EH (cell line): ENCODE measurements at regions not wholly inside any gene's neighbourhood (a gene's known extent, or its start where the extent isn't known, plus 50 kb on each side); places are given as distances from the start of the nearest gene placed in this dataset.

Experiments
- DNase-seq: peaks from one replicate; pipeline ENCODE4 v3.0.0-alpha.2; 2015; ENCODE audit warnings: low read depth

DNA sequence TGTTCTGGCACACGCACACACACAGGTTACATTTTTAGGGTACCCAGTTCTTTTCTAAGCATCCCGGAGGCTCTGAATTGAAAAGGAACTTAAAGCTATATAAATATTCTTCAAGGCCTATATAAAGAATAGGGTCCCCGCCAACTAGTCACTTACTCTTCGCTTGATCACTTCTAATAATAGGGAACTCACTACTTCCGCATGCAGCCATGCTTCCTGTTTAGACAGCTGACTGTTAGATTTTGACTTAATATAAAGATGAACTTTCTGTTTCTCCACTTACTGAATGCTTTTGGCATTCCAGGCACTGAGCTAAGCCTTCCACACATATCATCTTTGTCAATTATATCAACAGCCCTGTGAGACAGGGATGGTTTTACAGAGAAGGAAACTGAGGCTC is 259.6 kb downstream of the TSHZ3 start:
- DNase-seq = no peak

DNA sequence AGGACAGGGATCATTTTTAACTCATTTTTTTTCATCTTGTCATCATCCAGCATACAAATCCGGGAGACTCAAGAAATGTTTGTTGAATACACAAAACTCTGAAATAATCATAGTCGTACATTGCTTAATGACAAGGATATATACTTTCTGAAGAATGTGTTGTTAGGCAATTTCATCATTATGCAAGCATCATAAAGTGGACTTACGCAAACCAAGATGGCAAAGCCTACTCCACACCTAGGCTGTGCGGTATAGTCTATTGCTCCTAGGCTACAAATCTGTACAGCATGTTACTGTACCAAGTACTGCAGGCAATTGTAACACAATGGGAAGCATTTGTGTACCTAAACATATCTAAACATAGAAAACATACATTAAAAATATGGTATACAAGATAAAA is 264.1 kb downstream of the TSHZ3 start:
- no peak for DNase-seq

DNA sequence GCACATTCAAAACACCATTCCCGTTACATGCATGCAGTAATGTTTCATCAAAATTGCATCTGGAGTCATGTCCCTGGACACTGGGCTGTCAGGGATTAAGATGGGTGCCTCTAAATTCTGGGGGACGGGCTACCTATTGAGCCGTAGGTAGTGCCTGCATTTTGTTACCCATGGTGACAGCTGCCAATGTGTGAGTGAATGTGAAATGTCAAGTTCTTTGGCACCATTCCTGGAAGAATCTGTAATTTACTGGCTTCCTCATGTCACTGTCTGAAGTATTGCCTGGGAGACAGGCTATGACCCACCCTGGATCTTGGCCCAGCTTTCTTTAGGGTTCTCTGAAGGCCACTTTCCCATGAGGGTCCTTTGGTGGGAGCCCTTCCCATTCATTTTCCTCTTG is 266.1 kb downstream of the TSHZ3 start:
- no peak for DNase-seq

DNA sequence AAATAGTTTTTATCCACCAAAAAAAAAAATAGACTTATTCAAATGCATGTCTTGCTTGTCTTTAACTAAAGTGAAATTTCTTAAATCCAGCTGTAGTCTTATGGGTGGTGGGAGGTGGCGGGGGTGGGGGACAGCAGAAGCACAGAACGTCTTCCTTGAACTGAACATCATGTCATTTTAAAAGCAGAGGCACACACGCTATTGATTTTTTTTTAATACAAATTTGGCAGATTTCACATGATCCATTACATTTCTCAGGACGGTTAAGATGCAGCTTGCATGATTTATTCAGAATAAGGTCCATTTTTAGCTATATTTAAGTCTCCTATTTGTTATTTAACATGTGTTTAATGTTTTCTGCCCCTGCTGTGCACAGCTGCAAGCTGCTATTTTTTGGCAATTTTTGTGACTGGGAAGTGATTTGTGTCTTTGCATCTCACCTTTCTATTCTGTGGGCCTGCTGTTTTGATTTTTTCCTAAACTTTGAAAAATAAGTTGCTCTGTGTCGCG is 274.0 kb downstream of the TSHZ3 start:
- DNase-seq = no peak

DNA sequence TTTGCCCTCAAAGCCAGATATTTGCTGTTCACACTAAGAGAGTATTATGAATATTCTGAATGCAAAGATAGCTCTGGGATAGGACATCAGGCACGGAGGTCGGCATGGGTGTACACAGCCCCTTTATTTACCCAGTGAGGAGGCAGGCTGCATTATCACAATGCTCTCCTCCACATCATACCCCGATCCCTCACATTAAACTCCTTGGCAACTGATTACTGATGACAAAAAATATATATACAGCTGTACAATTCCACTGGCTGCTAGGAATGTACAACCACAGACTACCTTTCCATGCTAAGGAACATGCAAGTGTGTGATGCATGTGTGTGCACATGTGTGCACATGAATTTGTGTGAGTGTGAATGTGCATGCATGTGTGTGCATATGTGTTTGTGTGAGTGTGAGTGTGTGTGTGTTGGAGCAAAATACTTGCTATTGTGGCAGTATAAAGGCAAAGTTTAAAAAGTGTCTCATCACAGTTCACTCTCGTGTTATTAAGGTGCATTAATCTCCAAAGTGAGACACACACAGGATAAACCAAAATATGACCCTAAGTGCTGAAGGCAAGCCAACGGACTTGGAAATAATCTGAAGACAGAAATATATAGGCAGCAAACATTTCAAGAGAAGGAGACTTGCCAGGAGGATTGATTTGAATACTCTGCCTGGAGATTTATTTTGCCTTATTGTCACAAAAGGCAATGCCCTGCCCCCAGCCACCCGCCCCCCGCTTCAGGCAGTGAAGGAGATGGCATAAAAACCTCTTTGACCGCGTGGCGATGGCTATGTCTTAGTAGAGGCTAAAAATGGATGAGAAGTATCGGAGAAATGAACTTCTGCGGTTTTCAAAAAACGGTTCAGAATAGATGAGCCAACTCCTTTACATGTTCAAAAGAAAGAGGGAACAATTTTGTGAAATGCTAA is 274.8 kb downstream of the TSHZ3 start:
- DNase-seq = no peak

DNA sequence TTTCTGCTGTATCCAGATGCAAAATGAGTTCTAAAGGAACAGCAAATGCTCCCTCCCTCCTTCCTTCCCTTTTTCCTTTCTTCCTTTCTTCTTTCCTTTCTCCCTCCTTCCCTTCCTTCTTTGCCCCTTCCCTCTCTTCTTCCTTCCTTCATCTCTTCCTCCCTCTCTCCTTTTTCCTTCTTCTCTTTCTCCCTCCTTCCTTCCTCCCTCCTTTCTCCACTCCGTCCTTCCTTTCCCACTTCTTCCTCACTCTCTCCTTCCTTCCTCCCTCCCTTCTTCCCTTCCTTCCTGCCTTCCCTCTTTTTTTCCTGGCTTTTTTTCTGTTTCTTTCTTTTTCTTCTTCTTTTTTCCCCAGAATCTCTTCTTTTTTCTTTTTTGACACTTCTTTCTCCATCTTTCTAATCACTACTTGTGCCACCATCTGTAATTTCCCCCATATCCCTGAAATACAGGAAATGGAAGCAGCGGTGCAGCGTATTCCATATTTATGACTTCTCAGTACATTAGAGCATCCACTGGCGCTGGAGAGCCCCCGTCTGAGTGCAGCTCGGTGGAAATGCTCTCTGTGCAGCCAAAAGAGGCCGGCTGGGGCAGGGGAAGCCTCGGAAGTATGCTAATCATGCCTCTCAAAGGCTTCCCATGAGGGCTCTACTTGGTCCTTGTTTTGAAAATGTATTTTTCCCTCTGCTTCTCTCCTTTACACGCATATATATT is 275.6 kb downstream of the TSHZ3 start:
- DNase-seq = no peak

DNA sequence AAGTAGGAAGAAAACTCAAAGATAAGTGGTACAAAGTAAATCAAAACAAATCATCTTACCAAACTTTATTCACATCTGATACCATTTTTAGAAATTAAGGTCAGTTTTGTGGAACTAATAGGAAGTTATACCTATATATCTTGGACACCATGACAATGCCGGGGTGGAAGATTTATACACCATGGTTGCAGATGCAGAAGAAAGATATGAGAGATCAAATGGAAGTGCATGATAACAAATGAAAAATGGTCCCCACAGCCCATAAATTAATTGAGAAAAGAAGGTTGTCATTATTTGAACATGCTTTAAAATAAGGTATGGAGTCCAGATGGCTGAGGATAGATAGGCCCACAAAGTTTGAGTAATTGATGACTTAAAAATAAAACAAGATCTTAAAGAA is 276.8 kb downstream of the TSHZ3 start:
- DNase-seq = no peak

DNA sequence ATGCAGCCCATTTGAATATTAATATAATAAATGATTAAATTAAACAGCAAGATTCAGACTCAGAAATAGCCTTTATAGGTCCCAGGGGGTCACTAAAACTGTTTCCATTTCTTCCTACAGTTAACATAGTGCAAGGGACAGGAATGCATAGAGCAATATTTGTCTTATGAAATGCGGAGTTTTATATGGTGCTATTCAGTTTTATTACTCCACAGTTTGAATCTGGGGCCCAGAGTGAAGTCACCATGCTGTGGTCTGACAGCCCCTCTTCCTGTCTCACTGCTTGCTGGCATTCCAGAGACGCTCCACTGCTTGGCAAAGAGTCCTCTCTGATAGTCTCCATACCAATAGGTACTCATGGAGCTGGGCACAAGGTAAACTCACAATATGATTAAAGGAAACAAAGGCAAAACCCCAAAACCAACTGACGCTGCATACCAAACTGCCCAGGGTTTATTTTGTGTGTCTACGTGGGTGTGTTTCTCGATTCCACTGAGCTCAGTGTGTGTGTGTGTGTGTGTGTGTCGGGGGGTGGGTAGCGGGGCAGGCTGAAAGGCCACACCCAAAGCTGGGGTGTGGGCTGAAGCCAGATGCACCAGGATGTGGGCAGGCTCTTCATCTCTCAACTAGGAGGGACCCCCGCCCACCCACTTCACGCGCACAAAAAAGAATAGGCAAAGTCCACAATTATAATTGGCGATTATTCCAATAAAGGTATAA is 277.9 kb downstream of the TSHZ3 start:
- DNase-seq = peak; percentile 7

DNA sequence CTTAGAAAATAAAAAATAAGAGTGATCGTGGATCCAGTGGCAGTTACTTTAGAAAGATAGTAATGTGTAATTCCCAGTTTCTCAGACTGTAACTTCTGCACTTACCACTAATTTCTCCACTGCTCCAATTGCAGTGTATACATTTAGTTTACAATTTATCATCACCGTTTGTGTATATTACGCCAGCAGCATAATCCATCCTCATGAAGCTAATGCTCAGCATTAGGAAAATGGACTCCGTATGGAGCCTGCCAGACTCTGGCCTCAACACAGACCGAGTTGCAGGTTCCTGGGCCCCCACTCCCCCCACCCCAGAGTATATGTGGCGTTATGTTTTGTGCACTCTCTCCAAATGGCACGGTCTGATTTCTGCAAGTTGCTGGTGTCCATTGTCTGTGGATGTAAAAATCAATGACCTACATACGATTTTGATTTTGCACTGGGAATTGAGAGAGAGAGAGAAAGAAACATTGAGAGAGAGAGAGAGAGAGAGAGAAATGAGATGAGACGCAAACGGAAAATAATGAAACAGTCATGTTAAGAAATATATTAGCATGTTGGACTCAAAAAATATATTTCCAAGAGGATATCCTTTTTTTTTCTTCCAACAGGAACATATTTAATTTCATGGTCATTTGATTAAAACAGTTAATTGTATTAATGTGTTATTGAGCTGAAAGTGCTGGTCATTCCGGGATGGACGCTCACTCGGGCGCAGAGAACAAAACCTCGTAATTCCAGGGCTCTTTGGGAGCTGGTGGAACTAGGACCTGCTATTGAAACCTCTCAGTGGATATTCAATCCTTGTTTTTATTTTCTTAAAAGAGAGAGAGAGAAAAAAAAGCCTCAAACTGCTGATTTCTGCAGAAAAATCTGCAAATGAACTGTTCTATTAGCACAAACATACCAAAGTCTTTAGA is 278.8 kb downstream of the TSHZ3 start:
- DNase-seq = no peak

DNA sequence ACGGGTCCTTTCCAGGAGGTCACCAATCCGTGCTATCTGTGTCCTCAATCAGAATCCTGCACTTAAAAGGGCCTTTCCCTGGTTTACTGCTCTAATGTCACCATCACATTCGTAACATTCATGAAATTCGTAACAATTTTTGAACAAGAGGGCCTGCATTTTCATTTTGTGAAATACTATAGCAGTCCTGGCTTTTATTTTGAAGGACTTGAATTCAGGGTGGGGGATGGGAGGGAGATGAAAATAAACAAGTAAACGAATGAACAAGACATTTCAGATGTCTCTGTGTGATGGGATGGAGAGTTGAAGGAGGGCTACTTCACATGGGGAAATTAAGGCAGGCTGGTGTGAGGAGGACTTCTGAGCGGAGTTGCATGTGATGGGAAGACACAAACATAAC is 281.0 kb downstream of the TSHZ3 start:
- no peak for DNase-seq

DNA sequence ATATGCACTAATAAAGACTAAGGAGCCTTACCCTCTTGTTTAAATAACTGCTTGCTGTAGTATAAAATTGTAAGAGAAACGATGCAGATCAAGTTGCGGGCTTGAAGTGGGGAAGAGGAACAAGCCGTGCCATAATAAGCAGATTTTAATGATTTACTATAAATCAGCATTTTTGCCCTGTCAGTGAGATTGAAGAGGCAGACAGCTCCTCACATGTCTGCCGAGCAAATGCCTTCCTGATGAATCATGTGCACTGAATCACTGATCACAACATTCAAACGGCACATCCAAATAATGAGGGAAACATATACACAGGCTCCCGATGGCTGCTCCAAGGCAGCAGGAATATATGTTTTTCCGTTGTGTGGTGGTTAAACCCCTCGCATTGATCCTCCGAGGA is 282.9 kb downstream of the TSHZ3 start:
- peak; percentile 86 for DNase-seq

DNA sequence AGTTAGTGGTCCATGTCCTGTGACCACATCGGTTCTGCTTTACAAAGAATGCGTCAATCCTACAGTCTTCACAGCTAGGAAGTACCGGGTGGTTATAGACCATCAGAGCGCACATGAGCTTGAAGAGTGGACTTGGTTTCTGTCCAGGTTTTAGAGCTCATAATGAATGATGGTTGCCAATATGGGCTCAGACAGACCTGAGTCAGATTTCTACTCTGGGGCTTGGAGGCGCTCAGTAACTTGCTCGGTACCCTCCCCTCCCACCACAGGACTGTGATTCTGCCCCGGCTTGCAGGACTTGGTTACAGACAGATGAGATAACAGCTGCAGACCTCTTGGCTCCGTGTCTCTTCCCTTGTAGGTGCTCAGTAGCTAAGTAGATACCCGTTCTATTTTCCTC is 284.7 kb downstream of the TSHZ3 start:
- no peak for DNase-seq

DNA sequence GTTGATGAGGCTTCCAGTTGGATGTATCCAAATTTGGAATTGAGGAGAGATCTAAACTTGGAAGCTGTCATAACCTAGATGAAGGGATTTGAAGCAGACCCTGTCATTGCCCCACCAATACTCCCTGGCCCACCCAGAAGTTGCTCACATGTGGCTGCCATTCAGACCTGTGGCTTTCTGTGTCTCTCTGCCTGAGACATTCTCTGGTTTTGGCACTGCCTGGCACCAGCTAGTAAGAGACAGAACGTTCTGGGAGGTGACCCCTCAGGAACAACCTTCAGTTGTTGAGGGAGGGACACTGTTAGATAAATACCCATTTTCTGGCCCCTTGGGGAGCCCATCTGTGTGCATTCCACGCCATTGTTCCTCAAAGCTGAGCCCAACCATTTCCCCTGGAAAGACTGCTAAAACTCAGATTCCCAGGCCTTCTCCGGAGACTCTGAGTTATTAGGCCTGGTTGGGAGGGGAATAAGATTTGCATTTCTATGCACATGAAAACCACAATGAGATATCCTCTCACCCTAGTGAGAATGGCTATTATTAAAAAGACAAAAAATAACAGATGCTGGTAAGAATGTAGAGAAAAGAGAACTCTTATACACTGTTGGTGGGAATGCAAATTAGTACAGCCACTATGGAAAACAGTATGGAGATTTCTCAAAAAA is 290.4 kb downstream of the TSHZ3 start:
- DNase-seq = no peak

DNA sequence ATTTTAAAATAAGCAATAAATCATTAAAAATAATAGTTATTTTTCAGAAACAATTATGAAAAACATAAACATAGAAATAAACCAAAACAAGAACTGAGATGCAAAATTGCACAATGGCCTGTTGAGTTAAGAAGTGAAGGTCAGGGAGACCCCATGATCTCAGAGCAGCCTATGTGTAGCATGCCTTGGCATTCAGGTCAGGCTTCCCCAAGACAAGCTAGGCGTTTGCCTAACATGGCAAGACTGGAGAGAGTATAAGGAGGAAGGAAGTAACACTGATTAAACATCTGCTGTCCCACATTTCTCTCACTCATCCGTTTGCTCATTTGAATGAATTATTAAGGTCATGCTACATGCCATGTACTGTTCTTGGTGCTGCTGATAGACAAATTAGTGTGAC is 291.8 kb downstream of the TSHZ3 start:
- DNase-seq = no peak

DNA sequence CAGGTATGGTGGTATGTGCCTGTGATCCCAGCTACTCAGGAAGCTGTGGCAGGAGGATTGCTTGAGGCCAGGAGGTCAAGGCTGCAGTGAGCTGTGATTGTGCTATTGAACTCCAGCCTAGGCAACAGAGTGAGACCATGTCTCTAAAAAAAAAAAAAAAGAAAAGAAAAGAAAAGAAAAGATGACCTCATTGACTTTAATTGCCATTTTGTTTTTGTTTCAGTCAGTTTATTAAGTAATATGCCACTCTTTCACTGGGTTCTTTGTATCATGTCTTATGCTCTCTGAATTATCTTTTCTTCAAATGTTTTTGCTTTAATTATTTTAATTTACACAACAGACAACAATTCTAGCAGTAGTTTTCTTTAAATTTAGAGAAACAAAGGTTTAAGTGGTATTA is 293.8 kb downstream of the TSHZ3 start:
- no peak for DNase-seq

DNA sequence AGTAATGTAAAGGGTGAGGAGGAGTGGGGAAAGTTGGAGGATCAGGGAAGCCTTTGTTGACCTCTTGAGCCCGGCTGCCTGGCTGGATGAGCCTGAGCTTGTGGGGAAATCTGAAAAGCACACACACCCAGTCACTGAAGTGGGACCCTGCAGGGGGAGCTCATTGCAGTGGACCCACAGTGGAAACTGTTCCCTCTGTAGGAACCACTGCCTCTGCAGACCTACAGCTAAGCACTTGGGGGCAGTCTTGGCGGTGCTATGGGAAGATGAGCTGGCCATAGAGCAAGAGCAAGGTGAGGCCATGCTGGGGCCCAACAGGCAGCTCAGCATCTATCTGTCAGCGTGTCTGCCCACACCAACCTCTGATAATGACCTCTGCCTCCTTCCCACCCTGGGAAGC is 294.8 kb downstream of the TSHZ3 start:
- DNase-seq = peak; percentile 78

DNA sequence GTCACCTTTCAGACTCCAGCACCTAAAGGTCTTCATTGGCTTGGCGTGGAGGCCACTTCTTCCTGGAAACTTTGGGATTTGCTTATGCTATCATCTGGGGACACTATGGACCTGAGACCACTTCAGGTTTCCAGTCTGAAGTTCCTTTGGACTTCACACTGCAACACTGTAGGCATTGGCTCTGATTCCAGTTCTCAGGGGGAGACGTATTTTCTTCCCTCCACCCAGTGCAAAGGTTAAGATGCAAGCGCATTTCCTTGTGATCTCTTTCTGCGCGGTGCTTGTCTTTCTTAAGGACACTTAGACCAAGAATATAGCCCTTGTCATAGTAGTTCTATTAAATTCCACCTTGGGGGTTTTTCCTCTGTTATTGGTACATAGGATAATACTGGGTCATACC is 299.8 kb downstream of the TSHZ3 start:
- DNase-seq = no peak

DNA sequence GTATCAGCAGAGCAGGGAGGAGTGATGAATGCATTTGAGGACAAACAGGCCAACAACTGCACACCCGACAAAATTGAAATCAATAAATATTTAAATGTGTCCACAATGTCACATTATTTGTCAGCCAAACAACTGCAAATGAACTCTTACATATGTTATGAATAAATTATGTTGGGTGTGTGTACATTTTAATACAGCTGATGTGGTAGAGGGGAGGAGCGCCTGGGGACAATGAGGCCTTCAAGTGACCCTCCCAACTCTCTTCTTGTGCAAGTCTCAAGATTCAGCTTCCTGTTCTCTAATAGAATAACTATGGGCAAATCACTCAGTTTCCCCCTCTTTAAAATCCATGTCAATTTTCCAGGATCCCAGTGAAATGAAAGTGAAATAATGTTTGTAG is 303.2 kb downstream of the TSHZ3 start:
- DNase-seq = no peak

DNA sequence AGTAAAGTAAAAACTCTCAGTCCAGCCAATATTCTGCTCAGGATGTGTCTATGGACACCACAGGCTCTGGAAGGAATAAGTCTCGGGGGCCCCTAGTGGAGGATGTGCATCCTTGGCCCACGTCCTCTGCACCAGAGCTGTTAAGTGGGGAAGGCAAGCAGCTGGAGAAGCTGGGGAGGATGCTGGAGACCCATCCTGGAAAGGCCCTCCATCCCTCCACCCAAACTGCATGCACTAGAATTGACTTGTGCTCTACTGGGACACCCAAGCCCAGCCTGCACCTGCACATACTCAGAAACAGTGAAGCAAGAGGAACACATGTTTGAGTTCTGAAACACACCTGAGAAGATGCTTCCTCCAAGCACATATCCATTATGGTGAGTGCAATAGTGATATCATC is 307.8 kb downstream of the TSHZ3 start:
- DNase-seq = no peak

DNA sequence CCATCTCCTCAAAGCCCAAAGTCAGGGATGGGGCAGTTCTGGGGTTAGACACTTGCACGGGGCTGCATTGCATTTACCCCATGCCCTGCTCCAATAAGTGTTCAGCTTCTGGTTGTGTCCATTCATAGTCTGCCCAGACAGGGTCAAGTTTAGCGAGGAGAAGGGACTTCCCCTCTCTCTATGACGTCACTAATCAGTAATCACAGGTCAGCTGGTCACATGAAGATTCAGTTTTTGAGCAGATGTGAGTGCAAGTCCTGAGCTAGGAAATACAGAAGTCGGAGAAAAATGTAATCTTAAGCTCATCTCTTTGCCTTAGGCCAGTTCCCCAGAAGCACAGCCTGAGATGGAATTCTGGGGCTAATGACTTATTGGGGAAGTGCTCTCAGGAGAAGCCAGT is 310.1 kb downstream of the TSHZ3 start:
- no peak for DNase-seq
